B cell (primary cell): ENCODE measurements at regions not wholly inside any gene's neighbourhood (a gene's known extent, or its start where the extent isn't known, plus 50 kb on each side); places are given as distances from the start of the nearest gene placed in this dataset.

Experiments used
- ATAC-seq: fragments of 200-7000 bp; cut with Tn5 transposase; one replicate; pipeline ENCODE4 v1.10.0; 2021; ENCODE audit warnings: low read depth, mild to moderate bottlenecking, moderate number of reproducible peaks, moderate library complexity
- CTCF ChIA-PET: fragments of 350-600 bp; sonication (Branson Sonifier 250); formaldehyde crosslinking; loops from one replicate; lab custom pipeline; 2021; ENCODE audit warnings: antibody characterized with exemption, inconsistent platforms; lab: Charles Lee
- POLR2A ChIA-PET: fragments of 350-600 bp; sonication (Branson Sonifier 250); formaldehyde crosslinking; loops from one replicate; lab custom pipeline; 2021; ENCODE audit warnings: antibody characterized with exemption; lab: Charles Lee
- DNase-seq: peaks from one replicate; pipeline ENCODE4 v3.0.0; 2013
- H2AFZ ChIP-seq: 2 replicates; pipeline ENCODE4 v1.6.1; 2012; ENCODE audit warnings: mild to moderate bottlenecking, low read depth, low read length; ENCODE audit not compliant: insufficient read depth, poor library complexity, severe bottlenecking
- H3K27ac ChIP-seq, 2 donors: 1 replicate in 1 of 2; 2 replicates in 1 of 2; pipeline ENCODE4 v1.5.1; 2012 to 2013; ENCODE audit warnings: low read length in 2 of 2, mild to moderate bottlenecking in 2 of 2, moderate library complexity in 1 of 2
- H3K27me3 ChIP-seq, 4 experiments: fragments of 200-600 bp in 1 of 4; sonication (generic) in 1 of 4; replicated peaks in 1 of 4; 1 replicate in 2 of 4; 2 replicates in 2 of 4; pipeline versions ENCODE4 v1.6.1 to v1.7.0; 2013 to 2016; ENCODE audit warnings: low read length in 3 of 4, mild to moderate bottlenecking in 2 of 4, mixed read lengths in 1 of 4, moderate library complexity in 1 of 4; ENCODE audit not compliant: insufficient read depth in 4 of 4, control insufficient read depth in 3 of 4; ENCODE audit errors: control extremely low read depth in 1 of 4
- H3K36me3 ChIP-seq, 2 experiments: replicated peaks in 1 of 2; 1 replicate in 1 of 2; 2 replicates in 1 of 2; pipeline versions ENCODE4 v1.6.1 to v1.7.1; 2013; ENCODE audit warnings: low read length in 1 of 2; ENCODE audit not compliant: insufficient read depth in 2 of 2, control insufficient read depth in 1 of 2; ENCODE audit errors: control extremely low read depth in 1 of 2, extremely low read depth in 1 of 2
- H3K4me1 ChIP-seq, 2 donors: fragments of 200-600 bp in 1 of 2; sonication (generic) in 1 of 2; 1 replicate in 1 of 2; 2 replicates in 1 of 2; pipeline versions ENCODE4 v1.5.1 to v1.6.1; 2013 to 2017; ENCODE audit warnings: low read length in 2 of 2; ENCODE audit not compliant: control insufficient read depth in 2 of 2, insufficient read depth in 2 of 2
- H3K4me2 ChIP-seq: replicated peaks from 2 replicates; pipeline ENCODE3; 2012; ENCODE audit warnings: mild to moderate bottlenecking, low read depth, low read length; ENCODE audit not compliant: poor library complexity, severe bottlenecking
- H3K4me3 ChIP-seq, 5 experiments: fragments of 200-600 bp in 1 of 5; sonication (generic) in 1 of 5; 1 replicate in 3 of 5; 2 replicates in 2 of 5; pipeline versions ENCODE4 v1.5.1 to v1.7.0; 2011 to 2016; ENCODE audit warnings: low read length in 4 of 5, mild to moderate bottlenecking in 4 of 5, low read depth in 2 of 5, control low read depth in 1 of 5, moderate library complexity in 1 of 5; ENCODE audit not compliant: insufficient read depth in 1 of 5; ENCODE audit errors: control extremely low read depth in 1 of 5, extremely low read depth in 1 of 5
- H3K79me2 ChIP-seq: fragments of 200-600 bp; sonication (generic); one replicate; pipeline ENCODE4 v1.6.0; 2016; ENCODE audit warnings: low read length; ENCODE audit not compliant: control insufficient read depth, insufficient read depth
- H3K9ac ChIP-seq: fragments of 200-600 bp; sonication (generic); 2 replicates; pipeline ENCODE4 v1.6.1; 2017; ENCODE audit warnings: mild to moderate bottlenecking, low read length, moderate library complexity
- H3K9me3 ChIP-seq, 3 donors: one replicate each; pipeline versions ENCODE4 v1.6.1 to v1.7.1; 2013; ENCODE audit warnings: low read length in 2 of 3; ENCODE audit not compliant: control insufficient read depth in 2 of 3, insufficient read depth in 1 of 3; ENCODE audit errors: control extremely low read depth in 1 of 3
- H4K20me1 ChIP-seq: 2 replicates; pipeline ENCODE4 v1.6.0; 2012; ENCODE audit warnings: mild to moderate bottlenecking, low read length; ENCODE audit not compliant: insufficient read depth, control insufficient read depth, poor library complexity, severe bottlenecking
- H3K27ac Mint-ChIP-seq: one replicate; pipeline ENCODE4 v1.8.0; 2021; ENCODE audit warnings: mixed read lengths
- H3K27me3 Mint-ChIP-seq: one replicate; pipeline ENCODE4 v1.8.0; 2021; ENCODE audit warnings: mixed read lengths
- H3K4me1 Mint-ChIP-seq: one replicate; pipeline ENCODE4 v1.8.0; 2021; ENCODE audit warnings: mixed read lengths
- H3K4me3 Mint-ChIP-seq: one replicate; pipeline ENCODE4 v1.8.0; 2021; ENCODE audit warnings: mixed read lengths
- H3K9me3 Mint-ChIP-seq: one replicate; pipeline ENCODE4 v1.8.0; 2022; ENCODE audit warnings: mixed read lengths; ENCODE audit not compliant: insufficient read depth
- CTCF ChIP-seq: fragments of 200-600 bp; IDR thresholded peaks from one replicate; pipeline ENCODE4 v1.8.0; 2022; ENCODE audit warnings: antibody characterized with exemption, mild to moderate bottlenecking
- EZH2 ChIP-seq: IDR thresholded peaks from 2 replicates; pipeline ENCODE4 v1.6.1; 2012; ENCODE audit warnings: borderline replicate concordance, low read depth, mild to moderate bottlenecking, moderate library complexity, low read length; ENCODE audit not compliant: insufficient read depth, poor library complexity, severe bottlenecking
- WGBS: methylation state at CpG from one replicate; pipeline ENCODE4 v1.1.5; 2013; ENCODE audit warnings: missing lambda C conversion rate; ENCODE audit not compliant: insufficient coverage; 5-methylcytosine and 5-hydroxymethylcytosine counted together
- intact Hi-C: fragments of 100-400 bp; cut with micrococcal nuclease; formaldehyde crosslinking; loops from one replicate; pipeline ENCODE4 v1.10.0; 2022

GRCh38 chr12:75728826-75729225, 217.4 kb upstream of the KRR1 start:
- intact Hi-C loops, result no loop called here
- H2AFZ ChIP-seq, result no peak overlapping the region
- no peaks in the 10 kb centered on the region for H3K4me1 ChIP-seq
- no peak for DNase-seq
- H4K20me1 ChIP-seq, result no peaks in the 10 kb centered on the region
- TF ChIP-seq CTCF, result no peak
- peaks cover 6% of the 10 kb centered on the region for H3K27me3 Mint-ChIP-seq
- H3K36me3 ChIP-seq, result no peaks in the 10 kb centered on the region
- CTCF ChIA-PET, result no interaction called here
- no peak overlapping the region for H3K4me3 ChIP-seq
- H3K9ac ChIP-seq, result no peak overlapping the region
- H3K9me3 ChIP-seq, result peaks cover 0 to 2% (median 1%) of the 10 kb centered on the region in 3 donors
- no peak overlapping the region for H3K27ac Mint-ChIP-seq
- H3K27me3 ChIP-seq, result no peaks in the 10 kb centered on the region
- no peak overlapping the region for H3K4me3 Mint-ChIP-seq
- H3K79me2 ChIP-seq, result no peaks in the 10 kb centered on the region
- H3K27ac ChIP-seq, result no peak overlapping the region
- POLR2A ChIA-PET, result no interaction called here
- no peak overlapping the region for H3K4me2 ChIP-seq
- 67% methylated on average over 1 of the region's 1 CpG for WGBS
- H3K4me1 Mint-ChIP-seq, result no peaks in the 10 kb centered on the region
- no peaks in the 10 kb centered on the region for H3K9me3 Mint-ChIP-seq
- ATAC-seq, result no peak

- Mint-ChIP-seq H3K27me3 (peaks cover 6% of the 10 kb centered on the region), H3K27ac (no peak overlapping the region), H3K4me3 (no peak overlapping the region), H3K9me3 (no peaks in the 10 kb centered on the region), H3K4me1 (no peaks in the 10 kb centered on the region)
- peaks cover 0 to 2% (median 1%) of the 10 kb centered on the region in 3 donors for H3K9me3 ChIP-seq
- H3K79me2 ChIP-seq, result no peaks in the 10 kb centered on the region
- CTCF ChIA-PET, result no interaction called here
- no peaks in the 10 kb centered on the region for H3K36me3 ChIP-seq
- no peak overlapping the region for H3K27ac ChIP-seq
- no peak overlapping the region for H3K4me2 ChIP-seq
- H3K4me3 ChIP-seq, result no peak overlapping the region
- POLR2A ChIA-PET, result no interaction called here
- TF ChIP-seq CTCF (no peak), EZH2 (no peak)
- H4K20me1 ChIP-seq, result no peaks in the 10 kb centered on the region
- intact Hi-C loops, result no loop called here
- H3K4me1 ChIP-seq, result no peaks in the 10 kb centered on the region
- 83% methylated on average over 1 of the region's 2 CpGs for WGBS
- ATAC-seq (no peak), DNase-seq (no peak)
- no peak overlapping the region for H2AFZ ChIP-seq
- no peaks in the 10 kb centered on the region for H3K27me3 ChIP-seq
- H3K9ac ChIP-seq, result no peak overlapping the region
Observed at GRCh38 chr12:75727577-75727976, 216.2 kb upstream of the KRR1 start.
